ENCODE measurements at regions not wholly inside any gene's neighbourhood (a gene's known extent, or its start where the extent isn't known, plus 50 kb on each side); places are given as distances from the start of the nearest gene placed in this dataset.

- no peak for DNase-seq (ENCODE audit: low read depth in 2 of 2)
Measured at GRCh38 chr13:63435667-63436324, 2020.1 kb upstream of the PCDH20 start.

- DNase-seq (ENCODE audit: low read depth in 2 of 2), result no peak
Measured at GRCh38 chr13:63433546-63434150, 2018.0 kb upstream of the PCDH20 start.

GRCh38 chr13:63427170-63427569 is 2011.5 kb upstream of the PCDH20 start:
- DNase-seq (ENCODE audit: low read depth in 2 of 2), result no peak

- DNase-seq (ENCODE audit: low read depth in 2 of 2), result no peak
Measured at GRCh38 chr13:63425131-63425530, 2009.5 kb upstream of the PCDH20 start.

GRCh38 chr13:63421123-63421522 is 2005.5 kb upstream of the PCDH20 start:
- DNase-seq (ENCODE audit: low read depth in 2 of 2), result no peak

- DNase-seq (ENCODE audit: low read depth in 2 of 2), result no peak
Measured at GRCh38 chr13:63420685-63421084, 2005.0 kb upstream of the PCDH20 start.

GRCh38 chr13:63414247-63414646 is 1998.6 kb upstream of the PCDH20 start:
- no peak for DNase-seq (ENCODE audit: low read depth in 2 of 2)

- DNase-seq (ENCODE audit: low read depth in 2 of 2), result no peak
Measured at GRCh38 chr13:63409791-63410351, 1994.2 kb upstream of the PCDH20 start.

GRCh38 chr13:63408331-63409189 is 1992.9 kb upstream of the PCDH20 start:
- no peak for DNase-seq (ENCODE audit: low read depth in 2 of 2)

GRCh38 chr13:63403733-63404132 is 1988.1 kb upstream of the PCDH20 start:
- DNase-seq (ENCODE audit: low read depth in 2 of 2), result no peak

- DNase-seq (ENCODE audit: low read depth in 2 of 2), result no peak
Measured at GRCh38 chr13:63396746-63397145, 1981.1 kb upstream of the PCDH20 start.

GRCh38 chr13:63393112-63393511 is 1977.5 kb upstream of the PCDH20 start:
- no peak for DNase-seq (ENCODE audit: low read depth in 2 of 2)

- DNase-seq (ENCODE audit: low read depth in 2 of 2), result no peak
Measured at GRCh38 chr13:63389756-63390155, 1974.1 kb upstream of the PCDH20 start.

- no peak for DNase-seq (ENCODE audit: low read depth in 2 of 2)
Measured at GRCh38 chr13:63381078-63381859, 1965.6 kb upstream of the PCDH20 start.

GRCh38 chr13:63377986-63378385 is 1962.3 kb upstream of the PCDH20 start:
- no peak for DNase-seq (ENCODE audit: low read depth in 2 of 2)

- no peak for DNase-seq (ENCODE audit: low read depth in 2 of 2)
Measured at GRCh38 chr13:63370101-63370500, 1954.5 kb upstream of the PCDH20 start.

- DNase-seq (ENCODE audit: low read depth in 2 of 2), result no peak
Measured at GRCh38 chr13:63367522-63368198, 1952.0 kb upstream of the PCDH20 start.

- DNase-seq (ENCODE audit: low read depth in 2 of 2), result no peak
Measured at GRCh38 chr13:63364159-63364558, 1948.5 kb upstream of the PCDH20 start.

- no peak for DNase-seq (ENCODE audit: low read depth in 2 of 2)
Measured at GRCh38 chr13:63351533-63351932, 1935.9 kb upstream of the PCDH20 start.

- DNase-seq (ENCODE audit: low read depth in 2 of 2), result no peak
Measured at GRCh38 chr13:63351081-63351480, 1935.4 kb upstream of the PCDH20 start.

GRCh38 chr13:63345835-63346234 is 1930.2 kb upstream of the PCDH20 start:
- no peak for DNase-seq (ENCODE audit: low read depth in 2 of 2)
